Endothelial cell of umbilical vein (primary cell): ENCODE measurements at regions not wholly inside any gene's neighbourhood (a gene's known extent, or its start where the extent isn't known, plus 50 kb on each side); places are given as distances from the start of the nearest gene placed in this dataset.

ENCODE experiments used
- BruUV-seq: library from RNA; stranded (reverse); fragments of 400-500 nt; replicated peaks from 2 replicates; lab custom pipeline; 2021; lab: Mats Ljungman, UMichigan
- CTCF ChIA-PET: fragments of 300-600, 350-600 bp; sonication (Branson Sonifier 250); formaldehyde crosslinking; loops from one replicate; lab custom pipeline; 2021; ENCODE audit warnings: antibody characterized with exemption, inconsistent platforms; lab: Charles Lee
- POLR2A ChIA-PET: fragments of 300-600, 350-600 bp; sonication (Branson Sonifier 250); formaldehyde crosslinking; loops from one replicate; lab custom pipeline; 2021; ENCODE audit warnings: antibody characterized with exemption, inconsistent platforms; lab: Charles Lee
- DNase-seq: peaks from one replicate; pipeline ENCODE4 v3.0.0-alpha.2; 2011; ENCODE audit warnings: low read depth, low spot score
- FAIRE-seq: peaks from 2 replicates; lab custom pipeline; 2011; peaks lifted over from hg19 to GRCh38; lab: Jason Lieb, UNC
- H2AFZ ChIP-seq: 2 replicates; pipeline ENCODE4 v1.6.0; 2012; ENCODE audit warnings: low read depth, low read length, control low read depth, inconsistent platforms
- H3K27ac ChIP-seq: 2 replicates; pipeline ENCODE4 v1.5.1; 2011; ENCODE audit warnings: low read depth, mild to moderate bottlenecking, control low read depth, low read length, moderate library complexity; ENCODE audit not compliant: insufficient read depth
- H3K27me3 ChIP-seq, 2 experiments: 2 replicates each; pipeline versions ENCODE4 v1.6.0 to v1.6.1; 2011; ENCODE audit warnings: low read length in 2 of 2, mixed read lengths in 1 of 2; ENCODE audit not compliant: control insufficient read depth in 2 of 2, insufficient read depth in 2 of 2
- H3K36me3 ChIP-seq, 2 experiments: 2 replicates in 1 of 2; 3 replicates in 1 of 2; pipeline ENCODE4 v1.5.1; 2011; ENCODE audit warnings: low read length in 2 of 2, mild to moderate bottlenecking in 1 of 2, moderate library complexity in 1 of 2; ENCODE audit not compliant: control insufficient read depth in 2 of 2, insufficient read depth in 2 of 2; ENCODE audit errors: extremely low read depth in 1 of 2
- H3K4me1 ChIP-seq: 3 replicates; pipeline ENCODE4 v1.5.1; 2011; ENCODE audit warnings: mild to moderate bottlenecking, low read length; ENCODE audit not compliant: control insufficient read depth, insufficient read depth; ENCODE audit errors: extremely low read depth
- H3K4me2 ChIP-seq: 2 replicates; pipeline ENCODE4 v1.6.1; 2011; ENCODE audit warnings: low read length, control low read depth, mixed read lengths; ENCODE audit not compliant: insufficient read depth
- H3K4me3 ChIP-seq, 3 experiments: fragments of 200-600 bp in 1 of 3; sonication (generic), shearing (Covaris generic) in 1 of 3; replicated peaks in 1 of 3; 2 replicates each; pipeline ENCODE4 v1.5.1; 2011 to 2016; ENCODE audit warnings: control low read depth in 3 of 3, low read length in 3 of 3, mild to moderate bottlenecking in 2 of 3, inconsistent platforms in 1 of 3, low read depth in 1 of 3, moderate library complexity in 1 of 3; ENCODE audit not compliant: insufficient read depth in 1 of 3
- H3K79me2 ChIP-seq: 2 replicates; pipeline ENCODE4 v1.6.0; 2012; ENCODE audit warnings: low read length, inconsistent platforms; ENCODE audit not compliant: control insufficient read depth, insufficient read depth
- H3K9ac ChIP-seq: replicated peaks from 2 replicates; pipeline ENCODE3; 2011; ENCODE audit warnings: low read length, control low read depth; ENCODE audit not compliant: insufficient read depth; ENCODE audit errors: extremely low read depth
- H3K9me1 ChIP-seq: replicated peaks from 3 replicates; pipeline ENCODE4 v1.6.0; 2011; ENCODE audit warnings: mild to moderate bottlenecking, low read length; ENCODE audit not compliant: control insufficient read depth, insufficient read depth; ENCODE audit errors: extremely low read depth
- H3K9me3 ChIP-seq: replicated peaks from 2 replicates; pipeline ENCODE4 v1.5.1; 2012; ENCODE audit warnings: low read length, inconsistent platforms; ENCODE audit not compliant: control insufficient read depth, insufficient read depth
- H4K20me1 ChIP-seq: replicated peaks from 2 replicates; pipeline ENCODE3; 2011; ENCODE audit warnings: mild to moderate bottlenecking, low read length; ENCODE audit not compliant: control insufficient read depth, insufficient read depth; ENCODE audit errors: extremely low read depth
- EZH2 ChIP-seq: IDR thresholded peaks from 2 replicates; pipeline ENCODE4 v1.6.1; 2012; ENCODE audit warnings: borderline replicate concordance, low read depth, mild to moderate bottlenecking, moderate library complexity, low read length, inconsistent platforms; ENCODE audit not compliant: severe bottlenecking
- FOS ChIP-seq: IDR thresholded peaks from 2 replicates; pipeline ENCODE4 v1.6.1; 2011; ENCODE audit warnings: mild to moderate bottlenecking, low read length, moderate library complexity, borderline replicate concordance; ENCODE audit not compliant: insufficient read depth
- GATA2 ChIP-seq: IDR thresholded peaks from 2 replicates; pipeline ENCODE4 v1.7.0; 2011; ENCODE audit warnings: low read depth, mild to moderate bottlenecking, moderate library complexity, mixed read lengths, low read length; ENCODE audit not compliant: insufficient read length, insufficient read depth
- JUN ChIP-seq: IDR thresholded peaks from 2 replicates; pipeline ENCODE4 v1.6.1; 2011; ENCODE audit warnings: borderline replicate concordance, low read depth; ENCODE audit not compliant: insufficient read length, insufficient read depth
- MYC ChIP-seq: IDR thresholded peaks from one replicate; pipeline ENCODE4 v1.6.1; 2011; ENCODE audit warnings: mild to moderate bottlenecking, low read depth, low read length
- POLR2A ChIP-seq: IDR thresholded peaks from 2 replicates; pipeline ENCODE4 v1.6.1; 2012; ENCODE audit warnings: low read depth, mild to moderate bottlenecking, control low read depth, low read length
- POLR2AphosphoS5 ChIP-seq: IDR thresholded peaks from 2 replicates; pipeline ENCODE4 v1.6.1; 2012; ENCODE audit warnings: low read depth, mild to moderate bottlenecking, control low read depth, low read length, moderate library complexity; ENCODE audit not compliant: insufficient read depth
- dilution Hi-C: fragments of 300-500 bp; cut with MboI; formaldehyde crosslinking; loops from one replicate; pipeline ENCODE4 v1.15.0; 2019; ENCODE audit warnings: low sequenced_read_pairs; ENCODE audit not compliant: extremely low pct_ligation_motif_present
- intact Hi-C: fragments of 100-400 bp; cut with micrococcal nuclease; formaldehyde crosslinking; loops from one replicate; pipeline ENCODE4 v1.10.0; 2022
- TF ChIP-seq, protein P1 (sequence below): IDR thresholded peaks from 2 replicates; pipeline ENCODE4 v1.6.1; 2011; ENCODE audit not compliant: insufficient read depth, insufficient read length
- TF ChIP-seq, protein P2 (sequence below), 2 donors: IDR thresholded peaks; 1 replicate in 1 of 2; 2 replicates in 1 of 2; pipeline ENCODE4 v1.5.1; 2011; ENCODE audit warnings: low read length in 2 of 2, mild to moderate bottlenecking in 2 of 2, moderate library complexity in 2 of 2, control low read depth in 1 of 2, inconsistent platforms in 1 of 2, low read depth in 1 of 2; ENCODE audit not compliant: insufficient read depth in 1 of 2; ENCODE audit errors: extremely low read depth in 1 of 2

DNA sequence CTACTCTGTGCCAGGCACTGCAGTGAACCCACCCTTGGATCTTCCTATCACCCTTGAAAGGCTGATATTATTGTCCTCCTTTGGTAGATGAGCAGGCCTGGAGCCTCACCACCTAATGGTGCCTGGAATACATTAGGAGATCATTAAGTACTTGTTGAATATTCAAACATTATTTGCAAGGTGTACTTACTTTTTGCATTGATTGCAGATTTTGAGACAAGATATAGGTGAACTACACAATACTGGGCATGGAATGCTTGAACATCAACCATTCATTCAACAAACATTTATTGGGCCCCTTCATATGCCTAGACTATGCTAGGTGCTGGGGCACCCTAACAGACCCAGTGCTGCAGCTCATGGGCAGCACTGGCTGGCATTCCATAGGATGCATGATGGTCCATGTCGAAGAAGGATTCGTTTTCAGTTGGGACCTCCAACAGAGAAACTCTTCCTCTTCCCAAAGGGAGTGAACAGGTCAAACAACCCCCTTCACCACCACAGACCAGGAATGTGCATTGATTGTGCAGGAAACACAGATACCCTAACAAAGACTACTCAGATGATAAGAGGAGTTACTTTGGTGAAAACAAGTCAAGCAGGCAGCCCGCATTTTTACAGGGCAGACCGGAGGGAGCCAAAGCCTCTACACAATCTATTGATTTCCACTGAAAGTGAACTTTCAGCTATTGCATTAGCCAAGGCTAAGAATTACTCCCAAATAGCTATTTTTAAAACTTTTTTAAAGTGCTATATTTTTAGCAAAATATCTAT lies 149.6 kb upstream of the SH3BP4 start:
- Histone ChIP-seq H3K4me3 (no peak overlapping the region), H3K27me3 (peaks cover 11 to 18% of the 10 kb centered on the region in 2 experiments), H3K9me3 (no peaks in the 10 kb centered on the region), H3K4me1 (no peaks in the 10 kb centered on the region), H3K27ac (no peak overlapping the region), H3K9me1 (no peaks in the 10 kb centered on the region), H3K9ac (no peak overlapping the region), H3K79me2 (no peaks in the 10 kb centered on the region), H4K20me1 (no peaks in the 10 kb centered on the region), H3K36me3 (no peaks in the 10 kb centered on the region), H2AFZ (no peak overlapping the region), H3K4me2 (no peak overlapping the region)
- FAIRE-seq: no peak
- dilution Hi-C loops (no loop called here), intact Hi-C loops (no loop called here)
- no TSS peak for BruUV-seq
- TF ChIP-seq, protein P1, sequence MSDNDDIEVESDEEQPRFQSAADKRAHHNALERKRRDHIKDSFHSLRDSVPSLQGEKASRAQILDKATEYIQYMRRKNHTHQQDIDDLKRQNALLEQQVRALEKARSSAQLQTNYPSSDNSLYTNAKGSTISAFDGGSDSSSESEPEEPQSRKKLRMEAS: no peak
- TF ChIP-seq, protein P2, sequence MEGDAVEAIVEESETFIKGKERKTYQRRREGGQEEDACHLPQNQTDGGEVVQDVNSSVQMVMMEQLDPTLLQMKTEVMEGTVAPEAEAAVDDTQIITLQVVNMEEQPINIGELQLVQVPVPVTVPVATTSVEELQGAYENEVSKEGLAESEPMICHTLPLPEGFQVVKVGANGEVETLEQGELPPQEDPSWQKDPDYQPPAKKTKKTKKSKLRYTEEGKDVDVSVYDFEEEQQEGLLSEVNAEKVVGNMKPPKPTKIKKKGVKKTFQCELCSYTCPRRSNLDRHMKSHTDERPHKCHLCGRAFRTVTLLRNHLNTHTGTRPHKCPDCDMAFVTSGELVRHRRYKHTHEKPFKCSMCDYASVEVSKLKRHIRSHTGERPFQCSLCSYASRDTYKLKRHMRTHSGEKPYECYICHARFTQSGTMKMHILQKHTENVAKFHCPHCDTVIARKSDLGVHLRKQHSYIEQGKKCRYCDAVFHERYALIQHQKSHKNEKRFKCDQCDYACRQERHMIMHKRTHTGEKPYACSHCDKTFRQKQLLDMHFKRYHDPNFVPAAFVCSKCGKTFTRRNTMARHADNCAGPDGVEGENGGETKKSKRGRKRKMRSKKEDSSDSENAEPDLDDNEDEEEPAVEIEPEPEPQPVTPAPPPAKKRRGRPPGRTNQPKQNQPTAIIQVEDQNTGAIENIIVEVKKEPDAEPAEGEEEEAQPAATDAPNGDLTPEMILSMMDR (IDR thresholded peaks at IDR 0.05; ENCODE audit: extremely low read depth in 1 of 2, insufficient read depth in 1 of 2, low read depth in 1 of 2, low read length in 2 of 2): no peak
- TF ChIP-seq POLR2A (no peak), FOS (no peak), GATA2 (no peak), MYC (no peak), POLR2AphosphoS5 (no peak), JUN (no peak), EZH2 (no peak)
- ChIA-PET POLR2A (no interaction called here), CTCF (interaction anchor here (1.2 kb wide), 1 partner anchor 77 kb away, joined by 3 read pairs; no protein-coding TSS in a partner anchor)
- DNase-seq: no peak
